HFF-Myc (cell line): ENCODE measurements at regions not wholly inside any gene's neighbourhood (a gene's known extent, or its start where the extent isn't known, plus 50 kb on each side); places are given as distances from the start of the nearest gene placed in this dataset.

Experiments used
- DNase-seq: peaks from one replicate; pipeline ENCODE4 v3.0.0-alpha.2; 2011; ENCODE audit warnings: low read depth; ENCODE audit errors: extremely low read depth
- H3K4me3 ChIP-seq: replicated peaks from 2 replicates; pipeline ENCODE4 v1.5.1; 2011; ENCODE audit warnings: low read depth, mild to moderate bottlenecking, control low read depth, low read length
- CTCF ChIP-seq: IDR thresholded peaks from 2 replicates; pipeline ENCODE4 v1.5.1; 2012; ENCODE audit warnings: mild to moderate bottlenecking, low read depth, low read length, control low read depth; ENCODE audit errors: missing control alignments

- no peak for TF ChIP-seq CTCF
- no peak overlapping the region for H3K4me3 ChIP-seq
- DNase-seq, result no peak
These were observed 217.3 kb downstream of the TBC1D2B start for GRCh38 chr15:77860071-77860691.

- no peak for TF ChIP-seq CTCF
- H3K4me3 ChIP-seq, result no peak overlapping the region
These were observed 217.9 kb downstream of the TBC1D2B start for GRCh38 chr15:77859491-77860060.

GRCh38 chr15:77858792-77859490 is 218.6 kb downstream of the TBC1D2B start:
- DNase-seq, result no peak
- H3K4me3 ChIP-seq, result no peak overlapping the region
- TF ChIP-seq CTCF, result no peak

More at GRCh38 chr15:77859491-77860060, 217.9 kb downstream of the TBC1D2B start:
- no peak for DNase-seq

GRCh38 chr15:77857419-77857818 is 220.1 kb downstream of the TBC1D2B start:
- no peak for DNase-seq
- H3K4me3 ChIP-seq, result no peak overlapping the region
- no peak for TF ChIP-seq CTCF

- no peak for TF ChIP-seq CTCF
- no peak for DNase-seq
- H3K4me3 ChIP-seq, result no peak overlapping the region
These were observed 220.7 kb downstream of the TBC1D2B start for GRCh38 chr15:77856705-77857346.

- H3K4me3 ChIP-seq, result no peak overlapping the region
- no peak for DNase-seq
- no peak for TF ChIP-seq CTCF
These were observed 221.6 kb downstream of the TBC1D2B start for GRCh38 chr15:77855871-77856270.
